ENCODE measurements at regions not wholly inside any gene's neighbourhood (a gene's known extent, or its start where the extent isn't known, plus 50 kb on each side); places are given as distances from the start of the nearest gene placed in this dataset.
A peak's percentile ranks its signal among the peaks of the same experiment; 100 is the strongest.
"Not testable (repeated sequence)": the region's sequence is repeated elsewhere in the genome, so short reads cannot be mapped to it uniquely, and the experiment has no call there.

- CTCF ChIA-PET, H3K27ac Mint-ChIP-seq, H3K36me3 Mint-ChIP-seq, DNase-seq, H3K4me1 Mint-ChIP-seq, H3K4me3 Mint-ChIP-seq: not testable (repeated sequence)
- peaks cover 22% of the 10 kb centered on the region for H3K9me3 Mint-ChIP-seq
- H3K27me3 Mint-ChIP-seq, result peaks cover 30% of the 10 kb centered on the region
Observed at GRCh38 chr14:105775349-105775923, 249.1 kb downstream of the TMEM121 start.

GRCh38 chr14:105776112-105776511 is 249.7 kb downstream of the TMEM121 start:
- H3K36me3 Mint-ChIP-seq, H3K4me1 Mint-ChIP-seq, H3K27ac Mint-ChIP-seq, DNase-seq, CTCF ChIA-PET, H3K4me3 Mint-ChIP-seq: not testable (repeated sequence)
- peaks cover 32% of the 10 kb centered on the region for H3K27me3 Mint-ChIP-seq
- peaks cover 27% of the 10 kb centered on the region for H3K9me3 Mint-ChIP-seq

- H3K4me3 Mint-ChIP-seq, result no peak overlapping the region
- peaks cover 37% of the 10 kb centered on the region for H3K27me3 Mint-ChIP-seq
- H3K36me3 Mint-ChIP-seq, result peaks cover 6% of the 10 kb centered on the region
- H3K27ac Mint-ChIP-seq, result no peak overlapping the region
- peaks cover 30% of the 10 kb centered on the region for H3K9me3 Mint-ChIP-seq
- peaks cover 2% of the 10 kb centered on the region for H3K4me1 Mint-ChIP-seq
- CTCF ChIA-PET, result no interaction called here
- no peak for DNase-seq
Observed at GRCh38 chr14:105776924-105777323, 250.5 kb downstream of the TMEM121 start.

- peaks cover 6% of the 10 kb centered on the region for H3K36me3 Mint-ChIP-seq
- H3K4me1 Mint-ChIP-seq, result no peaks in the 10 kb centered on the region
- H3K27ac Mint-ChIP-seq, result no peak overlapping the region
- DNase-seq, result no peak
- peaks cover 21% of the 10 kb centered on the region for H3K9me3 Mint-ChIP-seq
- H3K27me3 Mint-ChIP-seq, result peaks cover 52% of the 10 kb centered on the region
- H3K4me3 Mint-ChIP-seq, result no peak overlapping the region
- CTCF ChIA-PET, result interaction anchor here (1.6 kb wide), 1 partner anchor 13 kb away, joined by 4 read pairs; no protein-coding TSS in a partner anchor
Observed at GRCh38 chr14:105783707-105784106, 257.3 kb downstream of the TMEM121 start.

GRCh38 chr14:105793836-105794235 is 267.5 kb downstream of the TMEM121 start:
- H3K36me3 Mint-ChIP-seq, result no peaks in the 10 kb centered on the region
- no peak for DNase-seq
- H3K4me3 Mint-ChIP-seq, result no peak overlapping the region
- CTCF ChIA-PET, result no interaction called here
- H3K9me3 Mint-ChIP-seq, result no peaks in the 10 kb centered on the region
- H3K27ac Mint-ChIP-seq, result no peak overlapping the region
- no peaks in the 10 kb centered on the region for H3K4me1 Mint-ChIP-seq
- peaks cover 66% of the 10 kb centered on the region for H3K27me3 Mint-ChIP-seq

- Mint-ChIP-seq H3K27ac (no peak overlapping the region), H3K4me1 (no peaks in the 10 kb centered on the region), H3K4me3 (no peak overlapping the region), H3K36me3 (no peaks in the 10 kb centered on the region), H3K27me3 (peaks cover 49% of the 10 kb centered on the region), H3K9me3 (no peaks in the 10 kb centered on the region)
- CTCF ChIA-PET, result no interaction called here
- no peak for DNase-seq
Observed at GRCh38 chr14:105797546-105797945, 271.2 kb downstream of the TMEM121 start.

GRCh38 chr14:105805701-105806100 is 279.3 kb downstream of the TMEM121 start:
- Mint-ChIP-seq H3K4me1 (no peaks in the 10 kb centered on the region), H3K4me3 (no peak overlapping the region), H3K9me3 (peaks cover 7% of the 10 kb centered on the region)

GRCh38 chr14:105806568-105806967 is 280.2 kb downstream of the TMEM121 start:
- Mint-ChIP-seq H3K27ac (no peak overlapping the region), H3K36me3 (no peaks in the 10 kb centered on the region), H3K27me3 (peaks cover 40% of the 10 kb centered on the region), H3K4me1 (no peaks in the 10 kb centered on the region), H3K9me3 (peaks cover 7% of the 10 kb centered on the region), H3K4me3 (no peak overlapping the region)
- CTCF ChIA-PET, result no interaction called here
- no peak for DNase-seq

More at GRCh38 chr14:105805701-105806100, 279.3 kb downstream of the TMEM121 start:
- Mint-ChIP-seq H3K27ac (no peak overlapping the region), H3K36me3 (no peaks in the 10 kb centered on the region), H3K27me3 (peaks cover 35% of the 10 kb centered on the region)
- DNase-seq, result no peak
- CTCF ChIA-PET, result no interaction called here

- Mint-ChIP-seq H3K4me1 (no peaks in the 10 kb centered on the region), H3K9me3 (no peaks in the 10 kb centered on the region), H3K4me3 (no peak overlapping the region), H3K36me3 (no peaks in the 10 kb centered on the region), H3K27ac (no peak overlapping the region), H3K27me3 (peaks cover 72% of the 10 kb centered on the region)
- CTCF ChIA-PET, result no interaction called here
- no peak for DNase-seq
Observed at GRCh38 chr14:105817971-105818711, 291.8 kb downstream of the TMEM121 start.

- Mint-ChIP-seq H3K9me3 (no peaks in the 10 kb centered on the region), H3K27me3 (peaks cover 72% of the 10 kb centered on the region), H3K4me1 (no peaks in the 10 kb centered on the region), H3K4me3 (no peak overlapping the region), H3K27ac (no peak overlapping the region), H3K36me3 (no peaks in the 10 kb centered on the region)
- no peak for DNase-seq
- CTCF ChIA-PET, result no interaction called here
Observed at GRCh38 chr14:105818712-105819005, 292.3 kb downstream of the TMEM121 start.

- Mint-ChIP-seq H3K36me3 (peaks cover 2% of the 10 kb centered on the region), H3K4me3 (no peak overlapping the region), H3K27me3 (peaks cover 82% of the 10 kb centered on the region), H3K4me1 (peaks cover 12% of the 10 kb centered on the region), H3K9me3 (peaks cover 3% of the 10 kb centered on the region), H3K27ac (no peak overlapping the region)
- peak; percentile 52 for DNase-seq
- CTCF ChIA-PET, result interaction anchor here (1.2 kb wide), 1 partner anchor 113 kb away, joined by 3 read pairs; no protein-coding TSS in a partner anchor
Observed at GRCh38 chr14:105830171-105830570, 303.8 kb downstream of the TMEM121 start.

- H3K4me3 Mint-ChIP-seq, result no peak overlapping the region
- peaks cover 46% of the 10 kb centered on the region for H3K27me3 Mint-ChIP-seq
- H3K27ac Mint-ChIP-seq, result no peak overlapping the region
- H3K4me1 Mint-ChIP-seq, result no peaks in the 10 kb centered on the region
- H3K36me3 Mint-ChIP-seq, result no peaks in the 10 kb centered on the region
- CTCF ChIA-PET, result no interaction called here
- no peaks in the 10 kb centered on the region for H3K9me3 Mint-ChIP-seq
- no peak for DNase-seq
Observed at GRCh38 chr14:105836160-105836559, 309.8 kb downstream of the TMEM121 start.

GRCh38 chr14:105836730-105837129 is 310.3 kb downstream of the TMEM121 start:
- peaks cover 44% of the 10 kb centered on the region for H3K27me3 Mint-ChIP-seq
- no peak overlapping the region for H3K4me3 Mint-ChIP-seq
- H3K9me3 Mint-ChIP-seq, result no peaks in the 10 kb centered on the region
- no peak for DNase-seq
- no peak overlapping the region for H3K27ac Mint-ChIP-seq
- H3K36me3 Mint-ChIP-seq, result no peaks in the 10 kb centered on the region
- no peaks in the 10 kb centered on the region for H3K4me1 Mint-ChIP-seq
- CTCF ChIA-PET, result no interaction called here

- no peaks in the 10 kb centered on the region for H3K9me3 Mint-ChIP-seq
- CTCF ChIA-PET, result interaction anchor here (0.6 kb wide), 1 partner anchor 163 kb away, joined by 3 read pairs; no protein-coding TSS in a partner anchor
- H3K27me3 Mint-ChIP-seq, result peaks cover 41% of the 10 kb centered on the region
- H3K27ac Mint-ChIP-seq, result no peak overlapping the region
- H3K36me3 Mint-ChIP-seq, result no peaks in the 10 kb centered on the region
- no peak for DNase-seq
- H3K4me1 Mint-ChIP-seq, result no peaks in the 10 kb centered on the region
- H3K4me3 Mint-ChIP-seq, result no peak overlapping the region
Observed at GRCh38 chr14:105837349-105838063, 311.1 kb downstream of the TMEM121 start.

GRCh38 chr14:105838107-105838506 is 311.7 kb downstream of the TMEM121 start:
- no peak for DNase-seq
- Mint-ChIP-seq H3K4me3 (no peak overlapping the region), H3K36me3 (no peaks in the 10 kb centered on the region), H3K27me3 (peaks cover 43% of the 10 kb centered on the region), H3K27ac (no peak overlapping the region), H3K9me3 (no peaks in the 10 kb centered on the region), H3K4me1 (peaks cover 2% of the 10 kb centered on the region)
- CTCF ChIA-PET, result interaction anchor here (0.6 kb wide), 1 partner anchor 162 kb away, joined by 3 read pairs; no protein-coding TSS in a partner anchor
